ENCODE measurements at regions not wholly inside any gene's neighbourhood (a gene's known extent, or its start where the extent isn't known, plus 50 kb on each side); places are given as distances from the start of the nearest gene placed in this dataset.

DNA sequence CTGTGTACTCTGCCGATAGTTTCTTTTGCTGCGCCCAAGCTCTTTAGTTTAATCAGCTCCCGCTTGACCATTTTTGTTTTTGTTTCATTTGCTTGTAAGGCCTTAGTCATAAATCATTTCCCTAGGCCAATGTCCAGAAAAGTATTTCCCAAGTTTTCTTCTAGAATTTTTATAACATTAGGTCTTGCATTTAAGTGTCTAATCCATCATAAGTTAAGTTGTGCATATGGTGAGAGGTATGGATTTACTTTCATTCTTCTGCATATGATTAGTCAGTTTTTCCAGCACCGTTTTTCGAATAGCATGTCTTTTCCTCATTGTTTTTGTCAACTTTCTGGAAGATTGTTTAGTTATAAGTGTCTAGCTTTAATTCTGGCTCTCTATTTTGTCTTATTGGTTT, 484.8 kb upstream of the CNTNAP5 start:
- DNase-seq = peak in 1 of 5 donors; percentile 4
- no peaks in the 10 kb centered on the region for H3K36me3 ChIP-seq (ENCODE audit: control insufficient read depth in 2 of 3, insufficient read depth in 3 of 3, low read length in 3 of 3)

DNA sequence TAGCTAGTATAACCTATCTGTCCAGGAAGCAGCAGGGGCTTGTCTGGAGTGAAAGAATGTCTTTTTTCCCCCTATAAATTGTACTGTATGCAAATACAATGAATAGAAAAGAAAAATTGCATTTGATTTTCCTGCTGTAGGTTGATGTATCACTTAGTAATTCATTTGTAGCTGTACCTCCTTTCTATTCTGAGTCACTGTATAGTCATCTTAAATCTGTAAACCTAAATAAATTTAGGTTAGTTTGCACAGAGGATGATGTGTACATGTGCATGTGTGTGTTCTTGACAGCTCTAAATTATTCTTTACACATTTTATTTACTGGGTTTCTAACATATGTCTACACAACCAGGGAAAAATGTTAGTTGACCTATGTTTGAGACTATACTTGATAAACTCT, 478.7 kb upstream of the CNTNAP5 start:
- Histone ChIP-seq H3K36me3 (ENCODE audit: control insufficient read depth in 2 of 3, insufficient read depth in 3 of 3, low read length in 3 of 3) (no peaks in the 10 kb centered on the region), H3K9me3 (ENCODE audit: control insufficient read depth in 2 of 3, insufficient read depth in 1 of 3, low read length in 3 of 3) (no peaks in the 10 kb centered on the region), H3K9ac (ENCODE audit: low read length in 3 of 3) (no peak overlapping the region), H3K27ac (ENCODE audit: low read depth in 2 of 2, low read length in 2 of 2) (no peak overlapping the region), H3K27me3 (ENCODE audit: control insufficient read depth, insufficient read depth, low read length) (no peaks in the 10 kb centered on the region), H3K4me1 (ENCODE audit: control insufficient read depth in 2 of 3, insufficient read depth in 2 of 3, low read depth in 1 of 3, low read length in 3 of 3) (no peaks in the 10 kb centered on the region), H3K4me3 (ENCODE audit: low read length in 3 of 3) (no peak overlapping the region)
- TF ChIP-seq, protein P1, sequence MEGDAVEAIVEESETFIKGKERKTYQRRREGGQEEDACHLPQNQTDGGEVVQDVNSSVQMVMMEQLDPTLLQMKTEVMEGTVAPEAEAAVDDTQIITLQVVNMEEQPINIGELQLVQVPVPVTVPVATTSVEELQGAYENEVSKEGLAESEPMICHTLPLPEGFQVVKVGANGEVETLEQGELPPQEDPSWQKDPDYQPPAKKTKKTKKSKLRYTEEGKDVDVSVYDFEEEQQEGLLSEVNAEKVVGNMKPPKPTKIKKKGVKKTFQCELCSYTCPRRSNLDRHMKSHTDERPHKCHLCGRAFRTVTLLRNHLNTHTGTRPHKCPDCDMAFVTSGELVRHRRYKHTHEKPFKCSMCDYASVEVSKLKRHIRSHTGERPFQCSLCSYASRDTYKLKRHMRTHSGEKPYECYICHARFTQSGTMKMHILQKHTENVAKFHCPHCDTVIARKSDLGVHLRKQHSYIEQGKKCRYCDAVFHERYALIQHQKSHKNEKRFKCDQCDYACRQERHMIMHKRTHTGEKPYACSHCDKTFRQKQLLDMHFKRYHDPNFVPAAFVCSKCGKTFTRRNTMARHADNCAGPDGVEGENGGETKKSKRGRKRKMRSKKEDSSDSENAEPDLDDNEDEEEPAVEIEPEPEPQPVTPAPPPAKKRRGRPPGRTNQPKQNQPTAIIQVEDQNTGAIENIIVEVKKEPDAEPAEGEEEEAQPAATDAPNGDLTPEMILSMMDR (IDR thresholded peaks at IDR 0.05; ENCODE audit: borderline replicate concordance, extremely low read depth, insufficient read depth) = no peak
- intact Hi-C loops (cut with DNase I) = no loop called here
- no peak for FAIRE-seq
- no peak for DNase-seq

More for the DNA sequence above, 484.8 kb upstream of the CNTNAP5 start:
- H3K4me1 ChIP-seq (ENCODE audit: control insufficient read depth in 2 of 3, insufficient read depth in 2 of 3, low read depth in 1 of 3, low read length in 3 of 3) = no peaks in the 10 kb centered on the region
- no peak overlapping the region for H3K4me3 ChIP-seq (ENCODE audit: low read length in 3 of 3)
- H3K27me3 ChIP-seq (ENCODE audit: control insufficient read depth, insufficient read depth, low read length) = no peaks in the 10 kb centered on the region
- FAIRE-seq = no peak
- peaks cover 0 to 7% (median 0%) of the 10 kb centered on the region in 3 donors for H3K9me3 ChIP-seq (ENCODE audit: control insufficient read depth in 2 of 3, insufficient read depth in 1 of 3, low read length in 3 of 3)
- H3K9ac ChIP-seq (ENCODE audit: low read length in 3 of 3) = no peak overlapping the region
- no peak overlapping the region for H3K27ac ChIP-seq (ENCODE audit: low read depth in 2 of 2, low read length in 2 of 2)
- intact Hi-C loops (cut with DNase I) = no loop called here
- TF ChIP-seq, protein P1 (IDR thresholded peaks at IDR 0.05; ENCODE audit: borderline replicate concordance, extremely low read depth, insufficient read depth) = no peak

DNA sequence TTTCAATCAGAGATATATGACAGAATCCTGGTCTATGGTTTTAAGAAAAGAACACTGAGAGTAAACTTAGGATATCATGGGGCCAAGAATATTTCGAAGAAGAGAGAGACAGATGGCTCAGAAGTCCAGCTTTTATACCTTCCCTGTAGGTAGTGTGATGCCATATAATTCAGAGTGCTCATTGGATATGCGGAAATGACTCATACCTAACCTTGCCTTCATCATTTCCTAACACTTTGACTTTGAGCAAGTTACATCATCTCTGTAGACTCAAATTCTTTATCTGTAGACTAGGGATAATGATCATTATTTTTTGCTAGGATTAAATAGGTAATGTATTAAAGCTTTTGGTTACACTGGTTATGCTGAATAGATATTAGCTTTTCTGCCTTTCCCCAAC, 461.6 kb upstream of the CNTNAP5 start:
- no peak for DNase-seq
- Histone ChIP-seq H3K4me3 (ENCODE audit: low read length in 3 of 3) (no peak overlapping the region), H3K4me1 (ENCODE audit: control insufficient read depth in 2 of 3, insufficient read depth in 2 of 3, low read depth in 1 of 3, low read length in 3 of 3) (no peaks in the 10 kb centered on the region), H3K36me3 (ENCODE audit: control insufficient read depth in 2 of 3, insufficient read depth in 3 of 3, low read length in 3 of 3) (no peaks in the 10 kb centered on the region), H3K27me3 (ENCODE audit: control insufficient read depth, insufficient read depth, low read length) (no peaks in the 10 kb centered on the region), H3K9me3 (ENCODE audit: control insufficient read depth in 2 of 3, insufficient read depth in 1 of 3, low read length in 3 of 3) (no peaks in the 10 kb centered on the region), H3K27ac (ENCODE audit: low read depth in 2 of 2, low read length in 2 of 2) (no peak overlapping the region), H3K9ac (ENCODE audit: low read length in 3 of 3) (no peak overlapping the region)
- FAIRE-seq = no peak
- TF ChIP-seq, protein P1 (IDR thresholded peaks at IDR 0.05; ENCODE audit: borderline replicate concordance, extremely low read depth, insufficient read depth) = no peak
- intact Hi-C loops (cut with DNase I) = no loop called here

DNA sequence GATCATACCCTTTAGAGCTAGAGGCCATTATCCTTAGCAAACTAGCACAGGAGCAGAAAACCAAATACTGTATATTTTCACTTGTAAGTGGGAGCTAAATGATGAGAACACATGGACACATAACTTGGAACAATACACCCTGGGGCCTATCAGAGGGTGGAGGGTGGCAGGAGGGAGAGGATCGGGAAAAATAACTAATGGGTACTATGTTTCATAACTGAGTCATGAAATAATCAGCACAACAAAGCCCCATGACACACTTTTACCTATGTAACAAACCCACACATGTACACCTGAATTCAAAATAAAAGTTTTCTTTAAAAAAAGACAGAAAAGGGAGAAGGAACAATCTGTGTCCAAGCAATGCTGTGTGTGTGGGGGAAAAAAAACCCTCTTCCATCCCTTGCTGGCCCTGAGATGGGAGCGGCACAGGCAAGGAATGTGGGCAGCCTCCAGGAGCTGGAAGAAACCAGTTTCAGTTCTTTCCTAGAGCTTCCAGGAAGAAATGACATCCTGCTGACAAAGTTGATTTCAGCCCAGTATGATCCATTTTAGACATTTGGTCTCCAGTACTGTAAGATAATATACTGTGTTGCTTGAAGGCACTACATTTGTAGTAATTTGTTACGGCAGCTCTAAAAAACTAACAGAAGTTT, 458.7 kb upstream of the CNTNAP5 start:
- TF ChIP-seq, protein P1 (IDR thresholded peaks at IDR 0.05; ENCODE audit: borderline replicate concordance, extremely low read depth, insufficient read depth) = no peak
- FAIRE-seq = no peak
- Histone ChIP-seq H3K27me3 (ENCODE audit: control insufficient read depth, insufficient read depth, low read length) (no peaks in the 10 kb centered on the region), H3K27ac (ENCODE audit: low read depth in 2 of 2, low read length in 2 of 2) (no peak overlapping the region), H3K9me3 (ENCODE audit: control insufficient read depth in 2 of 3, insufficient read depth in 1 of 3, low read length in 3 of 3) (no peaks in the 10 kb centered on the region), H3K36me3 (ENCODE audit: control insufficient read depth in 2 of 3, insufficient read depth in 3 of 3, low read length in 3 of 3) (no peaks in the 10 kb centered on the region), H3K9ac (ENCODE audit: low read length in 3 of 3) (no peak overlapping the region), H3K4me1 (ENCODE audit: control insufficient read depth in 2 of 3, insufficient read depth in 2 of 3, low read depth in 1 of 3, low read length in 3 of 3) (no peaks in the 10 kb centered on the region), H3K4me3 (ENCODE audit: low read length in 3 of 3) (no peak overlapping the region)
- intact Hi-C loops (cut with DNase I) = no loop called here
- no peak for DNase-seq
